Left lung (tissue), 4 donors: ENCODE measurements at regions not wholly inside any gene's neighbourhood (a gene's known extent, or its start where the extent isn't known, plus 50 kb on each side); places are given as distances from the start of the nearest gene placed in this dataset.

Experiments
- ATAC-seq: fragments of 200-7000 bp; cut with Tn5 transposase; one replicate; pipeline ENCODE4 v1.9.1; 2020; ENCODE audit warnings: moderate library complexity
- DNase-seq, 4 donors: peaks; one replicate each; pipeline ENCODE4 v3.0.0-alpha.2; 2013 to 2020
- H3K27ac ChIP-seq, 2 donors: fragments of 200-600 bp; sonication (generic) in 1 of 2; one replicate each; pipeline versions ENCODE4 v1.5.0 to v1.8.0; 2020 to 2021
- H3K27me3 ChIP-seq, 2 donors: fragments of 200-600 bp; sonication (generic) in 1 of 2; one replicate each; pipeline versions ENCODE4 v1.5.0 to v1.8.0; 2020 to 2021
- H3K36me3 ChIP-seq, 2 donors: fragments of 200-600 bp; sonication (generic) in 1 of 2; one replicate each; pipeline versions ENCODE4 v1.5.0 to v1.8.0; 2020 to 2021
- H3K4me1 ChIP-seq, 2 donors: fragments of 200-600 bp; one replicate each; pipeline ENCODE4 v1.8.0; 2021
- H3K4me3 ChIP-seq, 2 donors: fragments of 200-600 bp; sonication (generic) in 1 of 2; one replicate each; pipeline versions ENCODE4 v1.5.0 to v1.8.0; 2020 to 2021; ENCODE audit warnings: mild to moderate bottlenecking in 1 of 2
- H3K9me3 ChIP-seq, 2 donors: fragments of 200-600 bp; sonication (generic) in 1 of 2; one replicate each; pipeline versions ENCODE4 v1.5.0 to v1.8.0; 2020 to 2021
- intact Hi-C, 2 donors: fragments of 100-400 bp; cut with DNase I; formaldehyde crosslinking; loops; one replicate each; pipeline versions ENCODE4 v1.11.2 to v1.14.2; 2022
- TF ChIP-seq, protein P1 (sequence below), 2 donors: fragments of 200-600 bp; sonication (generic) in 1 of 2; IDR thresholded peaks; one replicate each; pipeline versions ENCODE4 v1.5.0 to v1.8.0; 2021; ENCODE audit warnings: antibody characterized with exemption in 2 of 2
- donor health status: DM: no; HTN: yes; CAD: no.
- donor health status: DM: no; HTN: no; CAD: no.

- Histone ChIP-seq H3K27me3 (peaks cover 0 to 11% of the 10 kb centered on the region in 2 donors), H3K4me3 (no peak overlapping the region), H3K9me3 (no peaks in the 10 kb centered on the region), H3K4me1 (no peaks in the 10 kb centered on the region), H3K27ac (no peak overlapping the region), H3K36me3 (no peaks in the 10 kb centered on the region)
- TF ChIP-seq, protein P1, sequence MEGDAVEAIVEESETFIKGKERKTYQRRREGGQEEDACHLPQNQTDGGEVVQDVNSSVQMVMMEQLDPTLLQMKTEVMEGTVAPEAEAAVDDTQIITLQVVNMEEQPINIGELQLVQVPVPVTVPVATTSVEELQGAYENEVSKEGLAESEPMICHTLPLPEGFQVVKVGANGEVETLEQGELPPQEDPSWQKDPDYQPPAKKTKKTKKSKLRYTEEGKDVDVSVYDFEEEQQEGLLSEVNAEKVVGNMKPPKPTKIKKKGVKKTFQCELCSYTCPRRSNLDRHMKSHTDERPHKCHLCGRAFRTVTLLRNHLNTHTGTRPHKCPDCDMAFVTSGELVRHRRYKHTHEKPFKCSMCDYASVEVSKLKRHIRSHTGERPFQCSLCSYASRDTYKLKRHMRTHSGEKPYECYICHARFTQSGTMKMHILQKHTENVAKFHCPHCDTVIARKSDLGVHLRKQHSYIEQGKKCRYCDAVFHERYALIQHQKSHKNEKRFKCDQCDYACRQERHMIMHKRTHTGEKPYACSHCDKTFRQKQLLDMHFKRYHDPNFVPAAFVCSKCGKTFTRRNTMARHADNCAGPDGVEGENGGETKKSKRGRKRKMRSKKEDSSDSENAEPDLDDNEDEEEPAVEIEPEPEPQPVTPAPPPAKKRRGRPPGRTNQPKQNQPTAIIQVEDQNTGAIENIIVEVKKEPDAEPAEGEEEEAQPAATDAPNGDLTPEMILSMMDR (IDR thresholded peaks at IDR 0.05), result no peak
- intact Hi-C loops, result no loop called here
- ATAC-seq (no peak), DNase-seq (no peak)
Observed at GRCh38 chr20:4563031-4563430, 123.2 kb upstream of the PRNP start.

GRCh38 chr20:4560667-4561066 lies 125.6 kb upstream of the PRNP start:
- no peak for DNase-seq
- TF ChIP-seq, protein P1 (IDR thresholded peaks at IDR 0.05), result no peak
- intact Hi-C loops, result no loop called here
- no peaks in the 10 kb centered on the region for H3K4me1 ChIP-seq
- no peaks in the 10 kb centered on the region for H3K9me3 ChIP-seq
- no peak for ATAC-seq
- H3K27me3 ChIP-seq, result peaks cover 0 to 11% of the 10 kb centered on the region in 2 donors
- no peaks in the 10 kb centered on the region for H3K36me3 ChIP-seq
- H3K4me3 ChIP-seq, result no peak overlapping the region
- H3K27ac ChIP-seq, result no peak overlapping the region

DNA sequence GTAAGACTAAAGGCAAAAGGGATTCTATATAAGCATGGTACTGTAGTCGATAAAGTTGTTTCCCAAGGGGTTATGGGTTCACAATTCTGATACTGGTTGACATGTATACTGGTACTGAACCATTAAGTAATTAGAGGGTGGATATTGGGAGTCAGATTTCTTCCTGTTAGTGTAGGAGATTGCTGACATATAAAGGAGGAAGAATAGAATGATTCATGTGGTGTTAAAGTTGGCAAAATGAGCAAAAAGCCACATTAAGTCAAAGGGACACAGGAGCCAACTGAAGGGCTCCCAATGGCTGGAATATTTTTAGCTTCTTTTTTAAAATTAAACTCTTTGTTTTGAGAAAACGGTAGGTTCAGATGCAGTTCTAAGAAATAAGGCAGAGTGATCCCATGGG lies 126.3 kb upstream of the PRNP start:
- no peak for ATAC-seq
- Histone ChIP-seq H3K9me3 (no peaks in the 10 kb centered on the region), H3K27me3 (peaks cover 0 to 11% of the 10 kb centered on the region in 2 donors), H3K27ac (no peak overlapping the region), H3K36me3 (no peaks in the 10 kb centered on the region), H3K4me1 (no peaks in the 10 kb centered on the region), H3K4me3 (no peak overlapping the region)
- intact Hi-C loops, result no loop called here
- TF ChIP-seq, protein P1 (IDR thresholded peaks at IDR 0.05), result no peak
- no peak for DNase-seq

- Histone ChIP-seq H3K4me1 (no peaks in the 10 kb centered on the region), H3K27me3 (peaks cover 0 to 11% of the 10 kb centered on the region in 2 donors), H3K4me3 (no peak overlapping the region), H3K27ac (no peak overlapping the region), H3K36me3 (no peaks in the 10 kb centered on the region), H3K9me3 (no peaks in the 10 kb centered on the region)
- ATAC-seq (no peak), DNase-seq (no peak)
- intact Hi-C loops, result no loop called here
- TF ChIP-seq, protein P1 (IDR thresholded peaks at IDR 0.05), result no peak
Observed at GRCh38 chr20:4559106-4559505, 127.2 kb upstream of the PRNP start.

DNA sequence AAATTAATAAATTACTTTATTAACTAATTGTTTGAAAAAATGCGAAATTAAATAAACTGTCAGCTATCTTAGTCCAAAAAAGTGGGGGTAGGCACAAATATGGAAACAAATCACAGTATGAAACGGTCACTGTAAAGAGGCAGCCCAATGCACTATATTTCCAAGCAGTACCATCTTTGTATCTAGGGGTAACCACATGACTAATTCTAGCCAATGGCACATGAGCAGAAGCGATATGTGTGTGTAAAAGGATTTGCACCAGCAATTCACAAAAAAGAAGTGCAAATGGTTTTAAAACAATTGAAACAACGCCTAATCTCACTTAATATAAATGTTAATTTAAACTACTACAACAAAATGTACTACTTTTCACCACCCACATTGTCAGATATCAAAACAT lies 129.5 kb upstream of the PRNP start:
- intact Hi-C loops, result no loop called here
- Histone ChIP-seq H3K36me3 (no peaks in the 10 kb centered on the region), H3K4me1 (no peaks in the 10 kb centered on the region), H3K27me3 (peaks cover 0 to 2% of the 10 kb centered on the region in 2 donors), H3K27ac (no peak overlapping the region), H3K9me3 (no peaks in the 10 kb centered on the region), H3K4me3 (no peak overlapping the region)
- DNase-seq (no peak), ATAC-seq (no peak)
- TF ChIP-seq, protein P1 (IDR thresholded peaks at IDR 0.05), result no peak
